ENCODE measurements at regions not wholly inside any gene's neighbourhood (a gene's known extent, or its start where the extent isn't known, plus 50 kb on each side); places are given as distances from the start of the nearest gene placed in this dataset.

DNA sequence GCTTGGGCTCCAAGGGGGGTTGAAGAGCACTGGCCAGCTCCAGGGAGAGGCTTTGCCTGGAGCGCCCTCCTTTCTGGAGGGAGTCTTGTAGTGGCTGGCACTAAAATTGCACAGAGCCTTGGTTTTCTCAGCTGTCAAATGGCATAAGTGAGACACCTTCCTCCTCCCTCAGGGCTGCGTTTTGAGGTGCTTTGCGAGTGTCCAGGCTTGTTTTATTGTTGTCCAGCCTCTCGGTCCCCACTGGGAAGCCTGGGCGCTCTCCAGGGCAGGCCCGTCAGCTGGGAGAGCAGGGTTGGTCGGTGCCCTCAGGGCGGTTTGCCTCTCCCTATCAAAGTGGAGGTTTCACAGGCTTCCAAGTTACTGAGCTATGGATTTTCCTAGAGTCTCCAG is 149.3 kb upstream of the B3GAT1 start:
- Histone ChIP-seq H3K27ac (no peak overlapping the region), H3K27me3 (peaks cover 4% of the 10 kb centered on the region), H3K36me3 (no peaks in the 10 kb centered on the region), H3K9me3 (no peaks in the 10 kb centered on the region), H3K4me3 (no peak overlapping the region), H3K4me1 (no peaks in the 10 kb centered on the region)
- DNase-seq (peak; percentile 48), ATAC-seq (no peak)
- TF ChIP-seq, protein P1, sequence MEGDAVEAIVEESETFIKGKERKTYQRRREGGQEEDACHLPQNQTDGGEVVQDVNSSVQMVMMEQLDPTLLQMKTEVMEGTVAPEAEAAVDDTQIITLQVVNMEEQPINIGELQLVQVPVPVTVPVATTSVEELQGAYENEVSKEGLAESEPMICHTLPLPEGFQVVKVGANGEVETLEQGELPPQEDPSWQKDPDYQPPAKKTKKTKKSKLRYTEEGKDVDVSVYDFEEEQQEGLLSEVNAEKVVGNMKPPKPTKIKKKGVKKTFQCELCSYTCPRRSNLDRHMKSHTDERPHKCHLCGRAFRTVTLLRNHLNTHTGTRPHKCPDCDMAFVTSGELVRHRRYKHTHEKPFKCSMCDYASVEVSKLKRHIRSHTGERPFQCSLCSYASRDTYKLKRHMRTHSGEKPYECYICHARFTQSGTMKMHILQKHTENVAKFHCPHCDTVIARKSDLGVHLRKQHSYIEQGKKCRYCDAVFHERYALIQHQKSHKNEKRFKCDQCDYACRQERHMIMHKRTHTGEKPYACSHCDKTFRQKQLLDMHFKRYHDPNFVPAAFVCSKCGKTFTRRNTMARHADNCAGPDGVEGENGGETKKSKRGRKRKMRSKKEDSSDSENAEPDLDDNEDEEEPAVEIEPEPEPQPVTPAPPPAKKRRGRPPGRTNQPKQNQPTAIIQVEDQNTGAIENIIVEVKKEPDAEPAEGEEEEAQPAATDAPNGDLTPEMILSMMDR (IDR thresholded peaks at IDR 0.05) = no peak
- intact Hi-C loops (cut with DNase I) = no loop called here

DNA sequence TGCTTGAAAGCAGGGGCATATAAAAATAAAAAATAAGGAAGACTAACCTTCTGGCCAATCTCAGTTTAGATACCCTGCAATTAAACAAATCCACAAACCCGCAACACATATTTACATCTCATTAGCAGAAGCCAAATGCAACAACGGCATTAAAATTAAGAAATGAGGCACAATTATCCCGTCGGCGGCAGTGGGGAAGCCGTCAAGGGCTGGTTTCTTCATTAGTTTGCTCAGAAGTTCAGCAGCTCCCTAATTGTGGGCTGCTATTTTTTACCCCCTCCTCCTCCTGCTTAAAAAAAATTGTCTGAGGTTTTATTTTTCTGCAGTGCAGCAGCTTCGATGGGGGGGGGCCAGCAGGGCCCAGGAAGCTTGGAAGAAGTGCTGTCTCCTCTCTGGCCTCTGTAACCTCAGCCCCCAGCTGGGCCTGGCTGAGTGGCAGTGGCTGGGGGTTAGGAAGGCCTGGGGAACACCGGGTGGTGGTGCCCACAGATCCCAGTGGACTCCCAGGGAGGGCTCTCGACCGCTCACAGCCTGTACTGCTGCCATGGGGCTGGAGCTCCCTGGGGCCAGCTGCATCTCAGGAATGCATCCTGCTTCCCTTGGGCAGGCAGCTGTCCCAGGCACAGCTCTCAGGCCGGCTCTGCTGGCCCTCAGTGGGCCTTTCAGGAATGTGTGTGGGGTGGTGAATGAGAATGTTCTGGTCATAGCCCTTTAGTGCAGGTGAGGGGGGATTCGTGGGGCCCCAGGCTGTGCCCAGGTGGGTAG is 148.7 kb upstream of the B3GAT1 start:
- peak; percentile 16 for ATAC-seq
- H3K4me1 ChIP-seq = no peaks in the 10 kb centered on the region
- intact Hi-C loops (cut with DNase I) = no loop called here

DNA sequence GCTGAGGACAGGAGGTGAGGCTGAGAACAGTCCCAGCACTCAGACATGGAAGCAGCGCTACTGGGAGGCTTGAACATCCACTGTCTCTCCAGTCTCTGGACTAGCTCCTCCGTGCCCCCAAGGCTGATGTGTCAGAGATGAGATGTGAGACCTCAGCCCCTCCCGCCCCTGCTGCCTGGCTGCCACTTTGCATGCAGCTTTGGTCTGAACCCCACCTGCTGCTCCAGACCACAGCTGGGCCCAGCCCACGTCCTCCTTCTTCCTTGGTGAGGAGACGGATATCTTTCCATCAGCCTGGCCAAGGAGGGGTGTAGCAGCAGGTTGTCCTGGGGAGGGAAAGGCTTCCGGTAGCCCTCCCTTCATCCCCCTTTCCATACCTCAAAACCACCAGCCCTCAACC is 148.0 kb upstream of the B3GAT1 start:
- no peaks in the 10 kb centered on the region for H3K36me3 ChIP-seq
- no peaks in the 10 kb centered on the region for H3K4me1 ChIP-seq
- H3K27me3 ChIP-seq = peaks cover 4% of the 10 kb centered on the region
- TF ChIP-seq, protein P1 (IDR thresholded peaks at IDR 0.05) = no peak
- H3K4me3 ChIP-seq = no peak overlapping the region
- DNase-seq (peak; percentile 61), ATAC-seq (no peak)
- H3K27ac ChIP-seq = no peak overlapping the region
- no peaks in the 10 kb centered on the region for H3K9me3 ChIP-seq
- intact Hi-C loops (cut with DNase I) = no loop called here

More for the DNA sequence above, 148.7 kb upstream of the B3GAT1 start:
- DNase-seq = peak; percentile 48
- Histone ChIP-seq H3K9me3 (no peaks in the 10 kb centered on the region), H3K27me3 (peaks cover 4% of the 10 kb centered on the region), H3K27ac (no peak overlapping the region), H3K4me3 (no peak overlapping the region), H3K36me3 (no peaks in the 10 kb centered on the region)
- TF ChIP-seq, protein P1 (IDR thresholded peaks at IDR 0.05) = no peak

DNA sequence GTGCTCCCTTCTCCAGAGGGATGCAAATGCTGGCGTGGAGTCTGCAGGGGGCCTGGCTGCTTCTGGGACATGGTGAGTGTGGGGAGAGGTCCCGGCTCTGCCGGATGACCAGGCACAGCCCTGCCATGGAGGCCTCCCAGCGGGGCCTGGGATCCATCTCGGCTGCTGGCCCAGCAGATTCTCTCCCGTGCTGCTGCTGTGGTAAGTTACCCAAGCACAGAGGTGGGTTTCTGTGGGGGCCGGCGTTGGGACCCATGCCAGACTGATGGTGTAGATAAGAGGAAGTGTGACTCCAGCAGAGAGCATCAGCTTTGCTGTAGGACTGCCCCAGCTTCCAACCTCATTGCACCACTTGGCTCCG is 147.5 kb upstream of the B3GAT1 start:
- TF ChIP-seq, protein P1 (IDR thresholded peaks at IDR 0.05) = no peak
- peak; percentile 50 for DNase-seq
- Histone ChIP-seq H3K27ac (no peak overlapping the region), H3K4me1 (no peaks in the 10 kb centered on the region), H3K4me3 (no peak overlapping the region), H3K36me3 (no peaks in the 10 kb centered on the region), H3K9me3 (no peaks in the 10 kb centered on the region), H3K27me3 (peaks cover 4% of the 10 kb centered on the region)
- intact Hi-C loops (cut with DNase I) = no loop called here
- ATAC-seq = no peak

DNA sequence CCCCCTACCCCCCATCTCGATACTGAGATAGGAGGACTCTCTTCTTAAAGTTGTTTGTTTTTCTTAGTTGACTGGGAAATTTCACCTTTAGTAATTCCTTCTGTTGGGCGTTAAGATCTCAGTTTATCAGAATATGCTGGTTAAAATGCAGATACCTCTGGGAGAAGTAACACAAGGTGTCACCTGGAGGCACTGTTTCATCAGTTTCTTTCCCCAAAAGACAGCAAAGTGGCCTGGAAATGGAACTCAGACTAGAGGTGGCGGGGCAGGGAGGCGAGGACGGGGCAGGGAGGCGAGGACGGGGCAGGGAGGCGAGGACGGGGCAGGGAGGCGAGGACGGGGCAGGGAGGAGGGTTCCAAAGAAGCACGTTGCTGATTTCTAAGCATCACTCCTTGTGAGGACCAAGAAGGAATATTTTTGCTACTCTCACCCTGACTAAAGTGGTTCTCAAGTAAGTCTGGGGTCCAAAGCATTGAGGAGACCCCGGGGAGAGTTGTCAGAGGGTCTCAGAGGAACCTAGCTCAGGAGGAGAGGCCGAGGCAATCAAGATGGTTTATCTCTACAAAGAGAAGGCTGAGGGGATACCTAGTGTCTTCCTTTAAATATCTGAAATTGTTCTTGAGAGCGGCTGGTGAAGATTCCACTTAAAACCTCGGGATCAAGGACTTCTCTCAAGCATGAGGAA is 147.0 kb upstream of the B3GAT1 start:
- TF ChIP-seq, protein P1 (IDR thresholded peaks at IDR 0.05) = no peak
- ATAC-seq (no peak), DNase-seq (peak; percentile 40)
- Histone ChIP-seq H3K27ac (no peak overlapping the region), H3K36me3 (no peaks in the 10 kb centered on the region), H3K4me1 (no peaks in the 10 kb centered on the region), H3K27me3 (peaks cover 4% of the 10 kb centered on the region), H3K9me3 (no peaks in the 10 kb centered on the region), H3K4me3 (no peak overlapping the region)
- intact Hi-C loops (cut with DNase I) = no loop called here

All from upper lobe of right lung (tissue), 1 donor.